Adrenal gland (tissue), 5 donors: ENCODE measurements at regions not wholly inside any gene's neighbourhood (a gene's known extent, or its start where the extent isn't known, plus 50 kb on each side); places are given as distances from the start of the nearest gene placed in this dataset.

Experiments used
- CTCF ChIP-seq, 6 experiments: fragments of 450-650 bp in 4 of 6; fragments of 200-600 bp in 2 of 6; sonication (generic) in 1 of 6; IDR thresholded peaks; 1 replicate in 5 of 6; 2 replicates in 1 of 6; pipeline versions ENCODE4 v1.5.1 to v1.8.0; 2016 to 2021; ENCODE audit warnings: antibody characterized with exemption in 6 of 6, mild to moderate bottlenecking in 2 of 6, moderate library complexity in 1 of 6
- POLR2A ChIP-seq, 2 donors: fragments of 450-650 bp; IDR thresholded peaks; one replicate each; pipeline ENCODE4 v1.6.1; 2017; ENCODE audit warnings: antibody characterized with exemption in 2 of 2, mild to moderate bottlenecking in 2 of 2, moderate library complexity in 1 of 2
- donor health status: DM: no; HTN: no; CAD: no.

GRCh38 chr18:47593744-47594472 lies 336.6 kb downstream of the SMAD2 start:
- TF ChIP-seq CTCF (IDR thresholded peaks at IDR 0.05) (no peak), POLR2A (IDR thresholded peaks at IDR 0.05) (no peak)
